NT2/D1 (cell line): ENCODE measurements at regions not wholly inside any gene's neighbourhood (a gene's known extent, or its start where the extent isn't known, plus 50 kb on each side); places are given as distances from the start of the nearest gene placed in this dataset.

ENCODE experiments used
- SUZ12 ChIP-seq: IDR thresholded peaks from 2 replicates; pipeline ENCODE4 v1.6.1; 2011; ENCODE audit not compliant: insufficient read length, insufficient read depth; ENCODE audit errors: extremely low read depth
- YY1 ChIP-seq: IDR thresholded peaks from 2 replicates; pipeline ENCODE4 v1.6.1; 2011; ENCODE audit not compliant: insufficient read length, insufficient read depth
- ZNF274 ChIP-seq: IDR thresholded peaks from 2 replicates; pipeline ENCODE4 v1.6.1; 2011; ENCODE audit warnings: mild to moderate bottlenecking, low read depth, low read length

DNA sequence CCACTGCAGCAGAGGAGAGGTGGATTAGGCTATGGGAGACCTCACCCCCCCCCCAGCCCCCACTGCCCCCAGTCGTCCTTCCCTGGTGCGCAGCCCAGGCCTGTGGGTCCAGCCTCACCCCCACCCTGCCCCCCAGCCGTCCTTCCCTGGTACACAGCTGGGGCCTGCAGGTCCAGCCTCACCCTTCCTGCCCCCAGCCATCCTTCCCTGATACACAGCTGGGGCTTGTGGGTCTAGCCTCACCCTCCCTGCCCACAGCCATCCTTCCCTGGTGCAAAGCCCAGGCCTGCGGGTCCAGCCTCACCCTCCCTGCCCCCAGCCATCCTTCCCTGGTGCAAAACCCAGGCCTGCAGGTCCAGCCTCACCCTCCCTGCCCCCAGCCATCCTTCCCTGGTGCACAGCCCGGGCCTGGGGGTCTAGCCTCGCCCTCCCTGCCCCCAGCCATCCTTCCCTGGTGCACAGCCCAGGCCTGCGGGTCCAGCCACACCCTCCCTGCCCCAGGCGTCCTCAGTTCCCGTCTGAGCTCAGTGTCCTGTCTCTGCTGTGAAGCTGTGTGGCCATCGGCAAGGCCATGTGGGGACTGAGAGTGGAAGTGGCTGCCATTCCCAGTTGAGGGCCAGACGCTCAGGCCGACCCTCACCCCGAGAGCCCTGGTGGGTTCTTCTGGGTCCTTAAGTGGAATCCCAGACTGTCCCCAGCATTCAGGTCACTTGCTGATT, 86.8 kb upstream of the SNTG2 start:
- no peak for TF ChIP-seq YY1
- no peak for TF ChIP-seq SUZ12
- TF ChIP-seq ZNF274, result no peak
